Osteocyte (in vitro differentiated cells): ENCODE measurements at regions not wholly inside any gene's neighbourhood (a gene's known extent, or its start where the extent isn't known, plus 50 kb on each side); places are given as distances from the start of the nearest gene placed in this dataset.

Experiments
- DNase-seq: peaks from one replicate; pipeline ENCODE4 v3.0.0; 2021; ENCODE audit warnings: mixed read lengths; ENCODE audit not compliant: unreplicated experiment; ENCODE audit errors: extremely low spot score
- H3K27ac Mint-ChIP-seq: one replicate; pipeline ENCODE4 v1.8.0; 2021; ENCODE audit warnings: mild to moderate bottlenecking, mixed read lengths; ENCODE audit not compliant: unreplicated experiment
- H3K27me3 Mint-ChIP-seq: one replicate; pipeline ENCODE4 v1.8.0; 2021; ENCODE audit warnings: mixed read lengths; ENCODE audit not compliant: unreplicated experiment
- H3K36me3 Mint-ChIP-seq: one replicate; pipeline ENCODE4 v1.8.0; 2021; ENCODE audit warnings: mixed read lengths; ENCODE audit not compliant: unreplicated experiment
- H3K4me1 Mint-ChIP-seq: one replicate; pipeline ENCODE4 v1.8.0; 2021; ENCODE audit warnings: mixed read lengths; ENCODE audit not compliant: unreplicated experiment
- H3K4me3 Mint-ChIP-seq: one replicate; pipeline ENCODE4 v1.8.0; 2021; ENCODE audit warnings: mild to moderate bottlenecking, moderate library complexity, mixed read lengths; ENCODE audit not compliant: unreplicated experiment
- H3K9me3 Mint-ChIP-seq: one replicate; pipeline ENCODE4 v1.8.0; 2021; ENCODE audit warnings: mixed read lengths; ENCODE audit not compliant: unreplicated experiment
- TF ChIP-seq, protein P1 (sequence below): fragments of 200-600 bp; sonication (generic); IDR thresholded peaks from 2 replicates; pipeline ENCODE4 v1.5.0; 2021; ENCODE audit warnings: antibody characterized with exemption, mild to moderate bottlenecking, moderate library complexity

DNA sequence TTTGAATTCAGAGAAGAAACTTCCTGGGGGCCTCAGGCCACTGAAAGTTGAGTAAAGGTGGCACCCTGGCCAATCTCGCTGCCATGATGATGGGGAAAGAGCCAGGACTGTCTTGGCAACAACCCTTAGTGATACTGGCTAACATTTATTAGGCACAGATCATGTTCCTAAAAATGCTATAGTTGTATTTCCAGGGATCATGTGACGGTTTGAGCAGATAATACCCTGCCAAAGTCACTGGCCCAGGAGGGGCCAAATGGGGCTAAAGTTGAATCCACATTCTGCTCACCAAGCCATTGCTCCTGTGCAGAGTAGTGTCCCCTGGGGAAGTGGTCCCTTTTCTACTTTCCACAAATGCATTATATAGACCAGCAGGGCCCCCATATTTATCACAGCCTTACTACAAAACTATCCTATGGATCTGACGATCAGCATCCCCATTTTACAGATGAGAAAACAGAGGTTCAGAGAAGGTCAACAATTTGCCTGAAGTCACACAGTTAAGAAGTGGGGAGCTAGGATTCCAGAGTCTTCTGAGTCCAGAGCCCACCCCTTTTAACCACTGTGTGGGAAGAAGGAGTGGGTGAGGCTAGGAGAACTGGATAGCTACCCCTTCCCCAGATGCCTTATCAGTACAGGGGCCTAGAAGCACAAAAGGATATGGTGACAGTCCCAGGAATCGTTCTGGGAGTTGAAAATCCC, 300.0 kb upstream of the IRX3 start:
- Mint-ChIP-seq H3K4me1 (no peaks in the 10 kb centered on the region), H3K27ac (no peak overlapping the region), H3K4me3 (no peak overlapping the region), H3K36me3 (no peaks in the 10 kb centered on the region), H3K27me3 (peaks cover 11% of the 10 kb centered on the region), H3K9me3 (no peaks in the 10 kb centered on the region)
- TF ChIP-seq, protein P1, sequence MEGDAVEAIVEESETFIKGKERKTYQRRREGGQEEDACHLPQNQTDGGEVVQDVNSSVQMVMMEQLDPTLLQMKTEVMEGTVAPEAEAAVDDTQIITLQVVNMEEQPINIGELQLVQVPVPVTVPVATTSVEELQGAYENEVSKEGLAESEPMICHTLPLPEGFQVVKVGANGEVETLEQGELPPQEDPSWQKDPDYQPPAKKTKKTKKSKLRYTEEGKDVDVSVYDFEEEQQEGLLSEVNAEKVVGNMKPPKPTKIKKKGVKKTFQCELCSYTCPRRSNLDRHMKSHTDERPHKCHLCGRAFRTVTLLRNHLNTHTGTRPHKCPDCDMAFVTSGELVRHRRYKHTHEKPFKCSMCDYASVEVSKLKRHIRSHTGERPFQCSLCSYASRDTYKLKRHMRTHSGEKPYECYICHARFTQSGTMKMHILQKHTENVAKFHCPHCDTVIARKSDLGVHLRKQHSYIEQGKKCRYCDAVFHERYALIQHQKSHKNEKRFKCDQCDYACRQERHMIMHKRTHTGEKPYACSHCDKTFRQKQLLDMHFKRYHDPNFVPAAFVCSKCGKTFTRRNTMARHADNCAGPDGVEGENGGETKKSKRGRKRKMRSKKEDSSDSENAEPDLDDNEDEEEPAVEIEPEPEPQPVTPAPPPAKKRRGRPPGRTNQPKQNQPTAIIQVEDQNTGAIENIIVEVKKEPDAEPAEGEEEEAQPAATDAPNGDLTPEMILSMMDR = no peak
- peak; percentile 13 for DNase-seq

DNA sequence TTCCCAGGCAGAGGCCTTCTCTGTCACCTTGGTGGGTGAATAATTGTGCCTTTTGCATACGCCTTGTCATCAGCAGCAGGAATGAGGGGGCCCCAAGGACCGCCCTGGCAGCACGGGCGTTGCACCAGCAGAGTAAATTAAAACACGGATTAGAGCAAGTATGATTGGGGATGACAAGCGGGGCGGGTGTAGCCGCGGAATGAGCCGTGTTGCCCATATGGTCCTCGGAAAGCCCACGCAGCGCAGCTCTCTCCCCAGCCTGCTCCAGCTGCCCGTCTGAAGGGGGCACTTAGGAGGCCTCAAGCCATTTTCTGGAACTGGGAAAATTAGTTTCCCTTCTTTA, 299.4 kb upstream of the IRX3 start:
- Mint-ChIP-seq H3K9me3 (no peaks in the 10 kb centered on the region), H3K4me3 (no peak overlapping the region), H3K27me3 (peaks cover 8% of the 10 kb centered on the region), H3K36me3 (no peaks in the 10 kb centered on the region), H3K27ac (no peak overlapping the region), H3K4me1 (no peaks in the 10 kb centered on the region)
- peak; percentile 75 for DNase-seq
- TF ChIP-seq, protein P1 = no peak

DNA sequence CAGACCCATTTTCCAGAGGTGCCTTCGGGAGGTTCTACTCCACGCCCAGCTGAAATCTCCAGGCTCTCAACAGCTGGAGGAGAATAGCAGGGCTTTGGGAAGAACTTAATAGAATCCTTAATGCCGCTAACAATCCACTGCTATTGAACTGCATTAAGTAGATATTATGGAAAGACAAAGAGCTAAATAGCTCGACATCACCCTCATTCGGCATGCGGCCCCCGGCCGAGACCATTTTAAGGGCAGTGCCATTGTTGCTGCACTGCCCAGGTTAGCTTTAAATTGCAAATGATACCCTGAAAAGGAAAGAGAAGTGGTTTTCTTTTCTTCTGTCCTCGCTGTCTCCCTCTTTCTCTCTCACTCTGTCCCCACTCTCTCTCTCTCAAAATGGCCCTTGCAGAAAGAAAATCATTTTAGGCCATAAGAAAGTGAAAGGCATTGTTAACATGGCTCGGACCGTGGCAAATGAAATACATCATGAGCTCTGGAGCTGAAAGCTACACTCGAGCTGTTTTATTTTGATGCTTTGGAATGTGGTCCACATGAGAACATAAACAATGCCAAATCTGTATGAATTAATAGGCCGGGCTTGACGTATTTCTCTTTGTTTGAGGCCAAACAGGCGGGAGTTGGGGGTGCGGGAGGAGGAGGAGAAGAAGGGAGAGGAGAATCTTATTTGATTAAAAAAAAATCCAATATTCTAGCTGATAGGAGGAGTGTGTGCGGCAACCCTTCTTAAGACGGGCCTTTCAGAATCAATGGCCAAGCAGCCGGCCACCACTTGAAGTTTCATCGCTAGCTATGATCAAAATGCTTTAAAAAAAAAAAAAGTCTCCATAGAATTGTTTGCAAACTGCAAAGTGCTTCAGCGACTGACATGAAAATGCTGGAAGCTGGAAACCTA, 298.8 kb upstream of the IRX3 start:
- H3K4me3 Mint-ChIP-seq = no peak overlapping the region
- peaks cover 6% of the 10 kb centered on the region for H3K27me3 Mint-ChIP-seq
- H3K36me3 Mint-ChIP-seq = no peaks in the 10 kb centered on the region
- H3K9me3 Mint-ChIP-seq = no peaks in the 10 kb centered on the region
- TF ChIP-seq, protein P1 = no peak
- DNase-seq = peak; percentile 60
- H3K27ac Mint-ChIP-seq = no peak overlapping the region
- H3K4me1 Mint-ChIP-seq = no peaks in the 10 kb centered on the region

DNA sequence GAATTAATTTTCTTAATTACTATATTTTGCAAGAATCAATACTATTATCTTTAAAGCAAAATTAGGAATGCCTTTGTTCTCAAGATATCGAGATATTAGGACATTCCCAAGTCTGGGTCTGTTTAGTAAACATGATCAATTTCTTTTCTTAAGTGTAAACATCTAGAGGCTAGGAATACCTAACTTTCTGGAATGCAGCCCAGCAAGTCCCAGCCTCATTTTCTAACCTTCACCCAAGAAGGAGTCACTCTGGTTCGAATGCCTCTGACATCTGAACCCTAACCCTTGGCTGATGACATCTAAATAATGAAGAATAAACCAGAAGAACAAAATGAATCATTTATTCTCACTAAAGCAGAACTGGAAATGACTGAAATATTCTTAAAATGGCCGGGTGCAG, 297.5 kb upstream of the IRX3 start:
- H3K36me3 Mint-ChIP-seq = no peaks in the 10 kb centered on the region
- no peaks in the 10 kb centered on the region for H3K9me3 Mint-ChIP-seq
- no peaks in the 10 kb centered on the region for H3K4me1 Mint-ChIP-seq
- no peak overlapping the region for H3K4me3 Mint-ChIP-seq
- peaks cover 5% of the 10 kb centered on the region for H3K27me3 Mint-ChIP-seq
- TF ChIP-seq, protein P1 = no peak
- DNase-seq = no peak
- H3K27ac Mint-ChIP-seq = no peak overlapping the region

DNA sequence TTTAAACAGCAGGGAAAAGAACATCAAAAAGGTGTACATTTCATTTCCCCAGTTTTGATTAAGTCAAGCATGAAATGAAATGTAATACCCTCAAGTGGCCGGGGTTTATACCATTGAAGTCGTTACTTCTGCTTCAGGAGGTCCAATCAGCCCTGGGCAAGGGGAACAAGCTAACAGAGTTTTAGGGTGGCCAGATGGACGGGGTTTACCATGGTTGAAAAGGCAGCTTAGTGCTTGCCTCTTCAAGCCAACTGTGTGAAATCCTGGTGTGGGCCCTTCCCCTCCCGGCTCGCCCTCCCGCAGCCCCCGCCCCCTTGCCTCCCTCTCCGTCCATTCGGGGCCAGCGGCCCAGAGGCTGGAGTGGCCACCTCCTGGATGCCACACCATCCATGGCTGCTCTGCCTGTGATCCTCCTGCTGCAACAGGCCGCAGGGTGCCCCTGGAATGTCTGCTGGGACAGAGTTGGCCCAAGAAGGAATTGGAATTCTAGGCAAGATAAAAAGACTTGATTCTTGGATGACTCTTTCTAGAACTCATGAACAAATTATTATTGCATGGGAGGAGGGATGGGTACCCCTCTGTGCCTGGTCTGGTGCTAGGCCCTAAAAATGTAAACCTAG, 296.2 kb upstream of the IRX3 start:
- no peak overlapping the region for H3K4me3 Mint-ChIP-seq
- H3K4me1 Mint-ChIP-seq = no peaks in the 10 kb centered on the region
- H3K9me3 Mint-ChIP-seq = no peaks in the 10 kb centered on the region
- TF ChIP-seq, protein P1 = no peak
- H3K27ac Mint-ChIP-seq = no peak overlapping the region
- no peaks in the 10 kb centered on the region for H3K36me3 Mint-ChIP-seq
- H3K27me3 Mint-ChIP-seq = peaks cover 4% of the 10 kb centered on the region
- DNase-seq = peak; percentile 57
